Prostate gland (tissue), 2 donors: ENCODE measurements at regions not wholly inside any gene's neighbourhood (a gene's known extent, or its start where the extent isn't known, plus 50 kb on each side); places are given as distances from the start of the nearest gene placed in this dataset.

ENCODE experiments used
- DNase-seq: peaks from one replicate; pipeline ENCODE4 v3.0.0-alpha.2; 2019; ENCODE audit warnings: low spot score
- H3K27ac ChIP-seq, 2 donors: fragments of 200-600 bp; sonication (generic); 2 replicates each; pipeline ENCODE4 v1.5.1; 2017 to 2019
- H3K27me3 ChIP-seq: fragments of 200-600 bp; sonication (generic); replicated peaks from 2 replicates; pipeline ENCODE4 v1.5.1; 2019; ENCODE audit not compliant: insufficient read depth
- H3K36me3 ChIP-seq, 2 donors: fragments of 200-600 bp; sonication (generic); 1 replicate in 1 of 2; 2 replicates in 1 of 2; pipeline versions ENCODE4 v1.5.1 to v1.8.1; 2017 to 2019
- H3K4me1 ChIP-seq: fragments of 200-600 bp; sonication (generic); replicated peaks from 2 replicates; pipeline ENCODE4 v1.5.1; 2019
- H3K4me3 ChIP-seq, 2 donors: fragments of 200-600 bp; sonication (generic); 2 replicates each; pipeline ENCODE4 v1.5.1; 2017 to 2019
- H3K9me3 ChIP-seq: fragments of 200-600 bp; sonication (generic); 2 replicates; pipeline ENCODE4 v1.5.1; 2017
- POLR2A ChIP-seq: fragments of 450-650 bp; IDR thresholded peaks from one replicate; pipeline ENCODE4 v1.6.1; 2016; ENCODE audit warnings: antibody characterized with exemption, mild to moderate bottlenecking
- POLR2AphosphoS5 ChIP-seq: sonication (generic); formaldehyde crosslinking; IDR thresholded peaks from one replicate; pipeline ENCODE4 v1.6.1; 2017; ENCODE audit warnings: antibody characterized with exemption
- whole genome bisulfite sequencing: methylation state at CpG from one replicate; pipeline ENCODE4 v1.1.5; 2018; 5-methylcytosine and 5-hydroxymethylcytosine counted together
- intact Hi-C: fragments of 100-400 bp; cut with DNase I; formaldehyde crosslinking; loops from one replicate; pipeline ENCODE4 v1.14.2; 2022
- TF ChIP-seq, protein P1 (sequence below), 4 experiments: fragments of 200-600 bp in 2 of 4; fragments of 450-650 bp in 2 of 4; sonication (generic) in 2 of 4; IDR thresholded peaks; 1 replicate in 3 of 4; 2 replicates in 1 of 4; pipeline ENCODE4 v1.5.1; 2016 to 2019; ENCODE audit warnings: antibody characterized with exemption in 4 of 4, mild to moderate bottlenecking in 2 of 4, moderate library complexity in 2 of 4

DNA sequence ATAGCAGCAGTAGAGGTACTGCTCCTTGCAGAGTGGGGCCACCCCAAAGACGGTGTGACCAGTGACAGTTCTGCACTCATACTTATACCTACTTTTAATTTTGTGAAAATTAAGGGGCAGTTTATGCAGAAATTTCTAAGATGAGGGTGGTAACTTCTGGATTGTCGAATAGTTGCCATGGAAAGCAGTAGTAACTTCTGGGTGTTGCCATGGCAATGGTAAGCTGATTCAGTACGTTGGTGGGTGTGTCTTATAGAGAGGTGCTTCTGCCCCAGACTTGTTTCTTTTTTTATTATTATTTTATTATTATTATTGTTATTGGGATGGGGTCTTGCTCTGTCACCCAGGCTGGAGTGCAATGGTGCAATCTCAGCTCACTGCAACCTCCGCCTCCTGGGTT is 82.8 kb upstream of the L3MBTL4 start:
- H3K4me1 ChIP-seq: no peaks in the 10 kb centered on the region
- WGBS: 71% methylated on average over 4 of the region's 4 CpGs
- DNase-seq: no peak
- intact Hi-C loops: no loop called here
- no peak overlapping the region for H3K4me3 ChIP-seq
- H3K9me3 ChIP-seq: no peaks in the 10 kb centered on the region
- TF ChIP-seq, protein P1, sequence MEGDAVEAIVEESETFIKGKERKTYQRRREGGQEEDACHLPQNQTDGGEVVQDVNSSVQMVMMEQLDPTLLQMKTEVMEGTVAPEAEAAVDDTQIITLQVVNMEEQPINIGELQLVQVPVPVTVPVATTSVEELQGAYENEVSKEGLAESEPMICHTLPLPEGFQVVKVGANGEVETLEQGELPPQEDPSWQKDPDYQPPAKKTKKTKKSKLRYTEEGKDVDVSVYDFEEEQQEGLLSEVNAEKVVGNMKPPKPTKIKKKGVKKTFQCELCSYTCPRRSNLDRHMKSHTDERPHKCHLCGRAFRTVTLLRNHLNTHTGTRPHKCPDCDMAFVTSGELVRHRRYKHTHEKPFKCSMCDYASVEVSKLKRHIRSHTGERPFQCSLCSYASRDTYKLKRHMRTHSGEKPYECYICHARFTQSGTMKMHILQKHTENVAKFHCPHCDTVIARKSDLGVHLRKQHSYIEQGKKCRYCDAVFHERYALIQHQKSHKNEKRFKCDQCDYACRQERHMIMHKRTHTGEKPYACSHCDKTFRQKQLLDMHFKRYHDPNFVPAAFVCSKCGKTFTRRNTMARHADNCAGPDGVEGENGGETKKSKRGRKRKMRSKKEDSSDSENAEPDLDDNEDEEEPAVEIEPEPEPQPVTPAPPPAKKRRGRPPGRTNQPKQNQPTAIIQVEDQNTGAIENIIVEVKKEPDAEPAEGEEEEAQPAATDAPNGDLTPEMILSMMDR (IDR thresholded peaks at IDR 0.05): no peak
- TF ChIP-seq POLR2A (no peak), POLR2AphosphoS5 (no peak)
- H3K27ac ChIP-seq: no peak overlapping the region
- no peaks in the 10 kb centered on the region for H3K27me3 ChIP-seq
- H3K36me3 ChIP-seq: no peaks in the 10 kb centered on the region

DNA sequence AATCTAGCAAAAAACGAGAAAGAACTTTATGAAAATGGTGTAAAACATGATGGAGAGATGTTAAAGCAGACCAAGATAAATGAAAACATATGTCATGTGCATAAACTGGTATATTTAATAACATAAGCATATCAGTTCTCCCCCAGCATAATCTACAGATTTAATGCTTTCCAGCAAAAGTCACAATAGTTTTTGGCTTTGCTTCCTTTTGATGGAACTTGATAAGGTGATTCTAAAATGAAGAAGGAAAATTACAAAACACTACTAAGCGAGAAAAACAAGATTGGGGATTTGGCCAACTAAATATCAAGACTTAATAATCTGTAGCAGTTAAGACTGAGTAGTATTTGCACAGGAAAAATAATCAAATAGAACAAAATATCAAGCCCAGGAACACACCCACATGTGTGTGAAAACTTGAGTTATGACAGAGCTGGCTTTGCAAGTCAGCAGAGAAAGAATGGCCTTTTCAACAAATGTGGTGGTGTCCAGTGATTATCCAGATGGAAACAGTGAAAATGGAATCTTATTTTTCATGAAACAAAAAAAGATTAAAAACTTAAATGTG is 83.7 kb upstream of the L3MBTL4 start:
- Histone ChIP-seq H3K4me3 (no peak overlapping the region), H3K4me1 (no peaks in the 10 kb centered on the region), H3K27me3 (no peaks in the 10 kb centered on the region), H3K36me3 (no peaks in the 10 kb centered on the region), H3K9me3 (no peaks in the 10 kb centered on the region), H3K27ac (no peak overlapping the region)
- intact Hi-C loops: no loop called here
- DNase-seq: no peak
- WGBS: 46% methylated on average over 2 of the region's 2 CpGs
- TF ChIP-seq POLR2A (no peak), POLR2AphosphoS5 (no peak)
- TF ChIP-seq, protein P1 (IDR thresholded peaks at IDR 0.05): no peak

DNA sequence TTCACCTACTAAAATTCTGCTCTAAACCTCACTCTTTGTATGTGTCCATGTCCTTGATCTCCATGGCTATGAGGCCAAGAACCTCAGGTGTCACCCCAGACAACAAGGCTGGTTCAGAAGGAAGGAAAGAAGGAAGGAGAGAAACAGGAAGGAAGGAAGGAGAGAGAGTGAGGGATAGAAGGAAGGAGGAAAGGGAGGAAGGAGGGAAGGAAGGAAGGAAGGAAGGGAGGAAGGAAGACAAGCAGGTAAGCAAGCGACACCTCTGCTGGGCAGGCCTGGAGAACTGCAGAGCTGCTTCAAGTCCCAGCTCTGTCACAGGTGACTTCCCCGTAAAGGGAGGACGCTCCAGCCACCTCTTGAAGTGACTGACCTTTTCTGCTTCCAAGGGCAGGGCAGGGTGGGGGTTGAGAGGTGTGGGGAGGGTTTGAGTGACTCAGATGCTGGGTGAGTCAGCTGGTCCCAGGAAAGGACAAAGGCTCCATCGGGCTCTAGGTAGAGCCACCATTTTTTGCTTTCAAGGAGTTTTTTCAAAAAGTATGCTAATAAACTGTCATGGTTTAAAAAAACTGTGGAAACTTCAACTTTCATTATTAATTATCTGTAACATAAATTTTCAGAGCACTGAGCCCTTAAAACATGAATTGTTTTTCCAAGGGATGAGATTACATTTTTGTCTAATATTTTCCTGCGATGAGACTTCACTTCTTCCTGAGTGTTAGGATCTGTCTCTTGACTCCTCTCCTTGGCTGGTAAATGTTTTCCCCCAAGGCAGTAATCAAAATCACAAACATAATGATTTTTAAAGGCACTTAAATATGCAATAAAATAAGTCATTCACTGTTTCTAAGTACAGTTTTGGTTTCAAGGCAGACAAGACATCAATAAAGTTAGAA is 90.1 kb upstream of the L3MBTL4 start:
- intact Hi-C loops: no loop called here

DNA sequence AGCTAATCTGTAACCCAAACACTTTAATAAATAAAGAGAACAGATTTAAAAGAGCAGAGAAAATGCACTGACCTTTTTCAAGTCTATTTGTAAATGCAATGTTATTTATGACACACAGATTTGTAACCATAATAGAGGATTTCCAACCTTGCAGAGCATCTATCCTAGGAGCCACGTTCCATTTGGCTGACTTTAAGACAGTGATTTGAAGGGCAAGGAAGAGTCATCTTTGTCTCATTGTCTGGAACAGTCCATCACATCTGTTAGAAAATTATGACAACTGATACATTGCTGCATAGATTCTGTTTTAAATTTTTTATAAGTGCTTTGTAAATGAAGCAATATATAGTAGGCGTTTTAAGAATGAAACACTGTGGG is 90.8 kb upstream of the L3MBTL4 start:
- TF ChIP-seq POLR2AphosphoS5 (no peak), POLR2A (no peak)
- TF ChIP-seq, protein P1 (IDR thresholded peaks at IDR 0.05): no peak
- Histone ChIP-seq H3K27ac (no peak overlapping the region), H3K36me3 (no peaks in the 10 kb centered on the region), H3K27me3 (no peaks in the 10 kb centered on the region), H3K9me3 (no peaks in the 10 kb centered on the region), H3K4me3 (no peak overlapping the region), H3K4me1 (no peaks in the 10 kb centered on the region)
- no peak for DNase-seq
- intact Hi-C loops: no loop called here
- 47% methylated on average over 2 of the region's 2 CpGs for WGBS

More for the DNA sequence above, 90.1 kb upstream of the L3MBTL4 start:
- Histone ChIP-seq H3K27me3 (no peaks in the 10 kb centered on the region), H3K4me1 (no peaks in the 10 kb centered on the region), H3K9me3 (no peaks in the 10 kb centered on the region), H3K36me3 (no peaks in the 10 kb centered on the region), H3K4me3 (no peak overlapping the region), H3K27ac (no peak overlapping the region)
- no peak for DNase-seq
- TF ChIP-seq, protein P1 (IDR thresholded peaks at IDR 0.05): no peak
- no peak for TF ChIP-seq POLR2AphosphoS5
- TF ChIP-seq POLR2A: no peak
- 79% methylated on average over 5 of the region's 5 CpGs for WGBS

DNA sequence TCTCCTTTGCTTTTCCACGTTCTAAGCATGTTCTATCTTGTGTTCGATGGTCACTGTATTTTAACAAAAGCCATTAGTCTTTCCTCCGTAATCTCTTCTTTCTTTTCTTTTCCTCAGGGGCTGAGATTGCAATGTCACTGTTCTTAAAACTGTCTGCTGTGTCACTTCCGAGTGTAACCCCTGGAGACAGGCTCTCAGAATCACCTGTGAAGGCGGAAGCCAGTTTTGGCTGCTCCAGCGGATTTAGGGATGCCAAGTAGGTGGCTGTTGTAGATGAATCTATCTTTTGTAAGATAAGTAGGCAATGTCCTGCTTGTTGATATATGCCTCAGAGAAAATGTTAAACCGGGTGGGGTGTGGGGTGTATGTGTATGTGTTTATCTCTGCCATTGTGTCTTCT is 94.7 kb upstream of the L3MBTL4 start:
- TF ChIP-seq, protein P1 (IDR thresholded peaks at IDR 0.05): no peak
- no peak for TF ChIP-seq POLR2A
- TF ChIP-seq POLR2AphosphoS5: no peak
- WGBS: 16% methylated on average over 7 of the region's 7 CpGs
- no peaks in the 10 kb centered on the region for H3K9me3 ChIP-seq
- H3K4me1 ChIP-seq: no peaks in the 10 kb centered on the region
- no peaks in the 10 kb centered on the region for H3K36me3 ChIP-seq
- H3K4me3 ChIP-seq: no peak overlapping the region
- H3K27me3 ChIP-seq: no peaks in the 10 kb centered on the region
- intact Hi-C loops: no loop called here
- peak; percentile 25 for DNase-seq
- peak overlapping the region in 1 of 2 donors; percentile 12 for H3K27ac ChIP-seq
